Right renal pelvis (tissue), 4 donors: ENCODE measurements at regions not wholly inside any gene's neighbourhood (a gene's known extent, or its start where the extent isn't known, plus 50 kb on each side); places are given as distances from the start of the nearest gene placed in this dataset.

Experiments
- DNase-seq, 4 donors: peaks; one replicate each; pipeline ENCODE4 v3.0.0-alpha.2; 2013; ENCODE audit warnings: low read depth in 4 of 4, low spot score in 3 of 4, missing footprints in 1 of 4

GRCh38 chr18:75639472-75639831 lies 211.9 kb upstream of the SMIM21 start:
- DNase-seq = no peak

DNA sequence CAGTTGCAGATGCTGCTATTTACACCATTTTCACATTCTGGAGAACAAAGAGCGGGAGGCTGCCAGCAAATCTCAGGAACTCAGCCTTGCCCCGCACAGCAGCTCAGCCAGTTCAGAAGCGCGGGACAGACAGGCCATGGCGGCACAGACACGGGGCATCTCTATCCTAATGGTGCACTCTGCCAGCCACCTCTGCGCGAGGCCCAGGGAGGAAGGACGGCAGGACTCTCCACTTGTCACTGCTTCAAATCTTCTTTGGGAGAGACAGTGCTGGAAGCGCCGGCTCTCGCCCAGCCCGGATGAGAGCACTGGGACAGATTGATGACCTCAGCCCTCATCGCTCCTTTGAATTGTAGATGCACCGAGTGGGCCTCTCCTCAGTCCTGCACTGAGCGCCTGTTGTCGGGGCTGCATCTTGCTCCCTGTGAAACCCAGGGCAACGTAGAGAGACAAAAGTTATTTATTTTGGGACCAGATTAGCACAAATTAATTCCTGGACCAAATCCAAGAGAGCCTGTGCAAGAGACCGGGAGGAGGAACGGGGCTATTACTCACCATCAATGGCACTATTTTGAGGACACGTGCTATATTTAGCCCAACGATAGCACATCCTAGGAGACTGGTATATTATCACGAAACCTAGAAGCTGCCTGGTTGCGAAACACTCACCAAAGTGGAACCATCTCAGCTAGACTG lies 211.4 kb upstream of the SMIM21 start:
- peak in 1 of 4 donors; percentile 32 for DNase-seq

- no peak for DNase-seq
These were observed 210.8 kb upstream of the SMIM21 start for GRCh38 chr18:75638223-75638775.

DNA sequence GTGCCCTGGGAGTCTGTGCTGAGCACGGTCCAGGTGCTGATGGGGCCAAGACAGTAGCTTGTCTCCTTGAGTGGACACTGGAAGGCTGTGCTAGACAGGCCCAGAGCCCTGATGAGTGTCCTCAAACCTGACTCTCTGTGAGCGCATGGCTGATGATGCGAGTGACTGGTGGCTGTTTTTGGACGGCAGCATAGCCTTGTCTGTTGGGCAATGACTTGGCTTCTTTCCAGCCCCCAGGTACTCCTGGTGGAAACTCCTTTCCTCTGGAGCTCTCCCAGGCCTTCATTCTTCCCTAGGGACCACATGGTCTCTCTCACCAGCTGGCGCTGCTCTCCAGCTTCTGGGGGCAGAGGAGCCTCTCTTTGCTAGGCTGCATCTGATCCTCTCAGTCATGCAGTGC lies 207.6 kb upstream of the SMIM21 start:
- no peak for DNase-seq

- DNase-seq = no peak
These were observed 198.5 kb upstream of the SMIM21 start for GRCh38 chr18:75625966-75626365.

DNA sequence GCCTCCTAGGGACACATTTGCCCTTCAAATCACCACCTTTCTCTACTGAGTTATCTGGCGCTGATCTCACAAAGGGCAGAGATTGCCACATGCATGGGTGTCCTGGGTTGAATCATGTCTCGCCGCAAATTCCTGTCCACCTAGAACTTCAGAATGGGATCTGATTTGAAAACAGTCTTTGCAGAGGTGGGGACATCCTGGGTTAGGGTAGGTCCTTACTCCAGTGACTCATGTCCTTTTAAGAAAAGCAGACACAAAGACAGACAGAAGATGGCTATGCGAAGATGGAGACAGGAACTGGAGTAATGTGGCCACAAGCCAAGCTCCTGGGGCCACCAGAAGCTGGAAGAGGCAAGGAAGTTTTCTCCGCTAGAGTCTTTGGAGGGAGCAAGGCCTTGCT lies 197.4 kb upstream of the SMIM21 start:
- DNase-seq = no peak

DNA sequence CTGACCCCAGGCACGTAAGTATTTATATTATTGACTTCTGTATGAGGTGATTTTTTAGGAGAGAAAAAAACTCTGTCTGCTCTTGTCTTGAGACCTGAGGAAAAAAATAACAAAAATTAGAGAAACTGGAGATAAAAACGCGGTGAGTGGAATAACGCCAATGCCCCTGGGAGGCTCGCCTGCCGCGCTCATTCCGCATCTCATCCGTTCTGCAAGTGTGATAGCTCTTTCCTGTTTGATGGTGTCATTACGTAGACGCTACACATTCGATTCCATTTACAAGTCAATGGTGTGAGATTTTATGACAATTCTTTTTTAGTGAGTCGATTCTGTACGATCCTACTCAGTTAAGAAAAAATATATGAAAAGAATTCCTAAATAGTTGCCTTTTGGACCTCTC lies 194.3 kb upstream of the SMIM21 start:
- no peak for DNase-seq

- no peak for DNase-seq
These were observed 190.6 kb upstream of the SMIM21 start for GRCh38 chr18:75618146-75618545.

- peak in 3 of 4 donors; percentile 15 to 29 (median 27) for DNase-seq
These were observed 185.0 kb upstream of the SMIM21 start for GRCh38 chr18:75612456-75612855.

GRCh38 chr18:75607701-75608100 lies 180.2 kb upstream of the SMIM21 start:
- no peak for DNase-seq

DNA sequence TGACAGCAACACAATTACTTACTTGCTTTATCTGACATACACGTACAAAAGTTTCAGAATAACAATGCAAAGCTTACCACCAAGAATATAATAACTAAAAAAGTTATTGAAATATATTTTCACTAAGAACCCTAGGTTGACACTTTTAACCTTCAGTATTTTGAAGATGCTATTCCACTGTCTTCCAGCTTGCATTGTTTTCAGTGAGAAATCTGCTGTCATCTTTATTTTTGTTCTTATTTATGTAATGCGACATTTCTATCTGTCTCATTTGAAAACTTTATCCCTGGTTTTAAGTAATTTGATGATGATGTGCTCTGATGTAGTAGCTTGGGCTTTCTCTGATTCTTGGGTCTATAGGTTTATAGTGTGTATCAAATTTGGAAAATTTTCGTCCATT lies 165.0 kb upstream of the SMIM21 start:
- DNase-seq = no peak

- no peak for DNase-seq
These were observed 160.9 kb upstream of the SMIM21 start for GRCh38 chr18:75588412-75588811.

DNA sequence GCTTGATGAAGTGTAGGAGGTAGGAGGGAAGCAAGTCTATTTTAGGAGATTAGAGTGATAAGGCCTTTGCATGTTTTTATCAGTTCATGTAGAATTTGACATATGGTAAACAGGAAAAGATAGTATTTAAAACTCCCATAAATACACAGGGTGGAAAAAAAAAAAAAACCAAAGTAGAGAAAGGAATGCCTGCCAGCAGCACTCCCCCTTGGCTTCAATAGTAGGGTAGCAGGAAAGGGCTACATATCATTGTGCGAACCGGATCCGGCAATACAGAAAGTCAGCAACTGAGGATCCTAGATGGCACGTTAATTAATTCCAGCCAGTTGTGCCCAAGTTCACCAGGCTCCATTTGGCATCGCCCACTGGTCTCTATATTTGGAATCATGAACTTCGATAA lies 159.6 kb upstream of the SMIM21 start:
- no peak for DNase-seq

GRCh38 chr18:75586130-75586889 lies 158.8 kb upstream of the SMIM21 start:
- DNase-seq = no peak

DNA sequence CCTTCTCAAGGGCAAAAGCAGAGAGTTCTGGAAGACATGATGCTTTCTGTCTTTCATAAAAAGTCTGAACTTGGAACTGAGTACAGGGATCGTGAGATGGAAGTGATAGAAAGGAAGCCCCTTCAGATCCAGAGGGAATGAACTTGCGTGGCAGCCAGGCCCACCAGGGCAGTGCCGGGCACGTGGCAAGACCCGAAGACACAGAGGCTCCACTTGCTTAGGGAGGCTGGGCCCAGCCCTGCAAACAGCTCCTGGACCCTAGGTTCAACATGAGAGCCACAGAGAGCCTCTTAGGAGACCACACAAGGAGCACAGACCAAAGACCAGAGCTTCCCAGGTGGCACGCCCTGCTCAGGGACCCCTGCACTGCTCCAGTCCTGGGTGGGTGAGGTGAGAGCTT lies 155.4 kb upstream of the SMIM21 start:
- no peak for DNase-seq

DNA sequence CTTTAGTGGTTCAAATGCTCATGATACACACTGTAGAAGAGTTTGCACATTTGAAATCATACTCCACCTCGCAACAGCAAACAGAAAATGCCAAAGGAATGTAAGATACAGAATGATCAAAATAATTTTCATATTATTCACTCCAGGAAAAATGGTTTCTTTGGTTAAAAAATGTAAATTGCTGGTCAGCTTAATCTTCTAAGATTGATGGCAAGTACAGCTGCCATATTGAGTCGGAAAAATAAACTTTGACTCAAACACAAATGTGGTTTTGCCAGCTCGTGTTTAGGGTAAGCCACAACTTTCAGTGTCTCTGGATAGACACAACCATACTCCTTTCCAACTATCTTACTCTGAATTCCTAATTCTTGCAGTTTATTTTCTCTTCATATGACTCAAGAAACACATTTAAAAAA lies 154.9 kb upstream of the SMIM21 start:
- DNase-seq = no peak

DNA sequence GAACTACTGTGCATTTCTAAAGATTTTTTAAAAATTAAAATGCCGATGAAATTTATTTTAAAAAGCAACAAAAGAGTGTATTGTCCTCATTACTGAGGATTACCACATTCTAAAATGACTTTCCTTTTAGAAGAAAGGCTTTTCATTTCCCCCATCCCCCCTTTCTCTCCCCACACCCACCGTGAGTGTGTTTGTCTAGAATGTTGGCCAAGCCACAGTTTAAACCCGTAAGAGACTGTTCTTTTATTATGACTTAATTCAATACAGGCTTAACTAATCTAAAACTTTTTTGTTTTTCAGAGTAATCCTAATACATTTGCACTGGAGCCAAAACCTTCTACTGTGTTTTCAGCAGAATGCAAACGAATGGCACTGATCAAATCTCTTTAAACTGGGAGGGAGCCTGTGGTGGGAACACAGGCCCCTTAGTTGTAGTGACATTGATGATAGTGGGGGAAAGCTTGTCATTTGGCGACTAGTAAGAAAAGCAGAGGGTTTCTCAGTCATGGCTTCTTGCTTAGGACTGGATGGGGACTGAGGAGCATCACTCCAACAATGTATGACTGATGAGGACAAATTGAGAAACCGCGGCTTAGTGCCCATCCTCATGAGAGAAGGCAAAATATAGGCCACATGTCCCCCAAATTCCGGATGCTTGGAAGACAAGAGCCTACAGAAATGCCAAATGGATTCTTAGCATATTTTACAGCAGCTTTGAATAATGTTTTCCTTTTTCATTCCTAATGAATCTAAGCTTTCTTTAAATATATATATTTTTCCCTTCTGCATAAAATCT lies 154.0 kb upstream of the SMIM21 start:
- DNase-seq = no peak

DNA sequence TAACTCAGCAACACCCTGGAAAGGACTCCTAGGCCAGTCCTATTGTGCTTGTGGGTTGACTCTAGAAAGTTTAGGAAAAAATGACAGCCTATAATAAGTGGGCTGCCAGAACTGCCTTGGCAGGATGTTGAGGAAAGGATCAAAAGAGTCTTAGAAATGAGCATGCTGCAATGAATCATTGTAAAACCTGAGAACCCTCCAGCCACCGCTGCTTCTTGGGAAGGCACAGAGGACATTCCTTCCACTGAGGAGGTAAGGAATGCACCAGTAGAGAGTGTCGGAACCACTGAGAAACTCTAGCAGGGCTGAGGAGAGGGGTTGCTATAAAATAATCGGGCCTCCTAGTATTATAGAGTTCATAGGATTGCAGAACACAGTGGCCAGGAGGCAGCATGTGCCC lies 146.7 kb upstream of the SMIM21 start:
- no peak for DNase-seq

DNA sequence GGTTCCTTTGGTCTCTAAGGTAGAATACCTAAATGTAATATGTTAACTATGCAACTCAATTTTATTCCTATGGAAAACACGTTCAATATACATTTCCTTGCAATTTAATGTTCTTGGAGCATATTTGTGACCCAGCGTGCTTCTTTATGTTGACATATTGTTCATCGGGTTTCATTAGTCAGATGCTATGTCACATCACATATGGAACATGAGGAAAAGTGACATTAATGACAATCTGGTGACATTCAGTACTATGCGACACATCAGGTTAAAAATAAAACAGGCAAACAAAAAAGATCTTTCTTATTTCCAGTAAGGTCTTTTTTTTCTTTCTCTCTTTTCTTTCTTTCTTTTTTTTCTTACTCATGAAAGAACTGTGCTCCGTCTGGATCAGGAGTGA lies 135.6 kb upstream of the SMIM21 start:
- DNase-seq = no peak

- DNase-seq = no peak
These were observed 134.7 kb upstream of the SMIM21 start for GRCh38 chr18:75562216-75562615.

GRCh38 chr18:75558790-75559189 lies 131.3 kb upstream of the SMIM21 start:
- no peak for DNase-seq
